Inferior parietal cortex (tissue), 1 donor: ENCODE measurements at regions not wholly inside any gene's neighbourhood (a gene's known extent, or its start where the extent isn't known, plus 50 kb on each side); places are given as distances from the start of the nearest gene placed in this dataset.
A peak's percentile ranks its signal among the peaks of the same experiment; 100 is the strongest.

Source experiments
- DNase-seq: peaks from one replicate; pipeline ENCODE4 v3.0.0-alpha.2; 2016; ENCODE audit errors: extremely low spot score

DNA sequence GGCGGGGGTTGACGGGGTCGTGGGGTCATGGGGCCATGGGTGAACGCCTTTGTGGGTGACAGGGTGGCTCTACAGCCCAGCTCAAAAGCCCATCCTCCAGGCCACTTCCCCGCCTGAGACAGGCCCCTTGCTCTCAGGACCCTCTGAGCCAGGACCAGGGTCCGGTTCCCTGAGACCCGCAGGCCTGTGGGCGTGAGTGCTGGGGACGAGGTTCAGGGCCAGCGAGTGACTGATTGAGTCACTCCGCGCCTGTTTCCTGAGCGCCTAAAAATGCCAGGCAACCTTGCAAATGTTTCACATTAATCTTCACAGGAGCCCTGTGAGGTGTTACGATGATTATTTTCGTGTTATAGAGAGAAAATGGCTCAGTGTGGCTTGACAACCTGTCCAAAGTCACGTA is 97.8 kb downstream of the ZNF674 start:
- DNase-seq: no peak

GRCh38 chrX:46446727-46447378 is 98.4 kb downstream of the ZNF674 start:
- peak; percentile 71 for DNase-seq

GRCh38 chrX:46444011-46444410 is 101.2 kb downstream of the ZNF674 start:
- no peak for DNase-seq

DNA sequence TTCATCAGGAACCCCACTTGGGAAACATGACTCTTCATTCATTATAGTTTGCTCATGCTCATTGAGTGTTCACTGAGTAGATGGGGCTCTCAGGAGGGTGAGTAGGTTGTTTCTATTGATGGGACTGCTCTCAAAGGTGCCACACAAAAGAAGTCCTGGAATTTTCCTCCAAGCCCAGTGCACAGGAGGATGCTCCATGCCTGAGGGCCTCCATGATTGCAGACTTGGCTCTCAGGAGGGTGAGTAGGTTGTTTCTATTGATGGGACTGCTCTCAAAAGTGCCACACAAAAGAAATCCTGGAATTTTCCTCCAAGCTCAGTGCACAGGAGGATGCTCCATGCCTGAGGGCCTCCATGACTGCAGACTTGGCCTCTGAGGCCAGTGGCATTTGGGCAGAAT is 108.5 kb downstream of the ZNF674 start:
- no peak for DNase-seq

GRCh38 chrX:46433892-46434291 is 111.3 kb downstream of the ZNF674 start:
- DNase-seq: no peak

DNA sequence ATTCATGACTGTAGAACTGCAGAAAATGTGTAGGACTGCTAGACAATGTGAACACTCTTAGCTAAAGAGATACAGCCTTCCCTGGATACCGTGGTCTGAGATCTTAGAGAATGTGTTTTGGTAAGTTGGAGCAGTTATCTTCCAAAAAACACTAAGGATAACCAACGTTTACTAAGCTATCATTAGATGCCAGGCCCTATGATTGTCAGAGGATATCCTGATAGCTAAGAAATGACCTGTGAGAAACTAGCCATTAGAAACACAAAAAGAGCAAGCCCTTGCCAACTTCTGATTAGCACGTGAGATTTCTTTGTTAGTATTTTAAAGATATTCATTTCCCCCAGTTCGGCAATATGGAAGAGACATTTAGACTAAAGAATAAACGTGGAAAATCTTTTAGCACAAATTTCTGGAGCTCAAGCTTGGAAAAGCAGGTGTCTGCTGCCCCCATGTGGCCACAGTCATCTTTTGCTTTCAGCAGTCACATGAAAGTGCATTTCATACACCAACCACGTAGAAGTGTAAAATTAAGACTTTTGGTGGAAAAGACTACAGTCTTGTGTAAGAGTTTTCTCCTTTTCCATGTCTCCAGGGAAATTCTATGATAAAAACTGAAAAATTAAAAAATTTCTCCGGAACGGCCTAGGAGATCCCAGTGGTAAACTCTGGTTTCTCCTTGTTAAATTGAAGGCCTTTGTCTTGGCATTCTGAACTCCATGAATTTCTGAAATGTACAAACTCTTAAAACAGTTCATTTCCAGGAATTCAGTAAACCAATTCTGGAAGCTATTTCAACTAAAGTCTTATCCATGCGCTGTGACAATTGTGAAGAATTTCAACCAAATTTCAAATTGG is 136.4 kb downstream of the ZNF674 start:
- peak; percentile 72 for DNase-seq

- no peak for DNase-seq
Measured at GRCh38 chrX:46407753-46408130, 137.5 kb downstream of the ZNF674 start.

DNA sequence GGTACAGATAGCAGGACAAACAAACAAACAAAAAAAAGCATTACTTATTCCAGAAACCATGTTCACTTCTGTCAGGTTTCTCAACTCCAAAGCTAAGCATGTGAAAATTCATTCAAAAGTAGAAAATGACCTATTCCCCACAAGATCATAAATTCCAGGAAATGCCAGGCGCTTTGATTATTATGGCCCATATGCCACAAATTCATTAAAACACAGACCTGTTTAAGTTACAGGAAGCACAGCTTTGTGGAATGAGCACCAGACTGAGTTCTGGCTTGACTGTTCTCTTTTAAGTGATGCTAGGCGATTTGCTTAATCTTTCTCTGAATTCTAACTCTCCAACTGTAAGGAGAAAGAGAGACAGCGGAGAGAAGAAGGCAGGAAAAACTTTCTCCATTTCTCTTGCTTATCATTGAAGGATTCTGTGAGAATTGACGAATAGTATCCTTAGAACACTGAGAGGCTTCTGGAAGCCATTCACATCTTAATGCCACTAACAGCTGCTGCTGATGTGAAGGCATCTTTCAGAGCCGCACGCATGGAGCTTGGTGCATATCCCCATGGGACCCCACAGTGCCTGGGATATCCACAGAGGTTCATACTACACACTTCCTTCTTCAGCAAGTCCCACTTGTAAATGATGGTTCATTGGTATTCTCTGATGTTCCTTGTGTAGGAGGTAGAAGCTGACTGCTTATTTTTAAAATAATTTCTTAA is 138.0 kb downstream of the ZNF674 start:
- DNase-seq: no peak

GRCh38 chrX:46404774-46405173 is 140.4 kb downstream of the ZNF674 start:
- DNase-seq: no peak

DNA sequence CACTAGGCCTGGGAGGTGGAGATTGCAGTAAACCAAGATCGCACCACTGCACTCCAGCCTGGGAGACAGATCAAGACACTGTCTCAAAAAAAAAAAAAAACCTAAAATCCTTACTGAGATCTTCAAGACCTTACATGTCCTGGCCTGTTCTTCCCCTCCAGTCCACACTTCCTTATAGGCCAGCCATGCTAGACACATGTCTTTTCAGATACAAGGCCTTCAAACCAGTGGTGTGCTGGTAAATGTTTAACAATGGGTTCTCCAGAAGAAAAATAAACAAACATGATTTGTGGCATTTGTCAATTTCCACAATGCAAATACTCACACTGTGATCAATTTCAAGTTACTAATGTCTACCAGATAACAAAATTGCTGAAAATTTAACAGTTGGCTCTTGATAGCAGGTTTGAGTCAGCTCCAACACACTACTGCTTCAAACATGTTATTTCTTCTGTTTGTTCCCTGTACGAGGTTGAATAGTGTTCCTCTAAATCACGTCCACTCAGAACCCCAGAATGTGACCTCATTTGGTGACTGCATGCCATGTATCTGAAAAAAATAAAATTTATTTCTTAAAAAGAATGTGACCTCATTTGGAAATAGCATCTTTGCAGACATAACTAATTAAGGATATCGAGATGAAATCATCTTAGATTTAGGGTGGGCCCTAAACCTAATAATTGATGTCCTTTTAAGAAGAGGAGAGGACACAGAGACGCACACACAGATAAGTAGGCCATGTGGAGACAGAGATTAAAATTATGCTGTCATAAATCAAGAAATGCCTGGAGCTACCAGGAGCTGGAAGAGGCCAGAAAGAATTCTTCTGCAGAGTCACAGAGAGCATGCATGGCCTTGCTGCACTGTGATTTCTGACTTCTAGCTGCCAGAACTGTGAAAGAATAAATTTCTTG is 144.4 kb downstream of the ZNF674 start:
- no peak for DNase-seq

GRCh38 chrX:46398874-46399273 is 146.3 kb downstream of the ZNF674 start:
- no peak for DNase-seq

GRCh38 chrX:46398126-46398525 is 147.1 kb downstream of the ZNF674 start:
- no peak for DNase-seq

DNA sequence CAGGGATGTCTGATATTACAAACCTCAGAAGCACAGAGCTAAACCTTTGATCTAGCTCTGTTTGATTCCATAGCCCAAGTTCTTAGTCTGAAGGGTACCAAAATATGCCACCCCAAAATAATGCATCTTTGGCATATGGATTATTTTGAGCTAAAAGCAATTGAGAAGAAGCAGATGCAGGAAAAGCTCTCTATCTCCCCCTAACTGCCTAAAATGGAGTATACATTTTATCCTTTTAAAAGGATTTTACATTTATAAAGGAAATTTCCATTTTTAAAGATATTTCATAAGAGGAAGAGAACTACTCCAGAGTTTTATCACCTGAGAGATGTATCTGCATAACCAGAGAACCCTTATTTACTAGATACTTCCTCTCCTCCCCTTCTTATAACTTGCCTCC is 158.7 kb downstream of the ZNF674 start:
- DNase-seq: no peak

GRCh38 chrX:46383006-46383405 is 162.2 kb downstream of the ZNF674 start:
- DNase-seq: no peak

DNA sequence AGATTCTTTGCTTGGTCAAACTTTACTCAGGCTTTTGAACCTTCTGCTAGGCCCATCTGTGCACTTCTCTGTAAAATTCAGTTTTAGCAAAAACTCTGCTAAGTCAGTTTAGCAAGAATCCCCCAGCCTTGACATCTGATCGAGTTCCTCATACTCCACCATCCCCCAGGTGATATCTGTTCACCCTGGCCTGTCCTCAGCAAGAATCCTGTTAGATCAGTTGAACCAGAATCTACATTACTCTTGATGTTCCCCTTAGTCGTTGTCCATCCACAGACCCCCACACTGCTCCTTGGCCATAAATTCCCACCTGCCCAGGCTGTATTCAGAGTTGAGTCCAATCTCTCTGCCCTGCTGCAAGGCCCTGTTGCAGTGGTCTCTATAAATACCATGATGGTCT is 162.6 kb downstream of the ZNF674 start:
- no peak for DNase-seq

DNA sequence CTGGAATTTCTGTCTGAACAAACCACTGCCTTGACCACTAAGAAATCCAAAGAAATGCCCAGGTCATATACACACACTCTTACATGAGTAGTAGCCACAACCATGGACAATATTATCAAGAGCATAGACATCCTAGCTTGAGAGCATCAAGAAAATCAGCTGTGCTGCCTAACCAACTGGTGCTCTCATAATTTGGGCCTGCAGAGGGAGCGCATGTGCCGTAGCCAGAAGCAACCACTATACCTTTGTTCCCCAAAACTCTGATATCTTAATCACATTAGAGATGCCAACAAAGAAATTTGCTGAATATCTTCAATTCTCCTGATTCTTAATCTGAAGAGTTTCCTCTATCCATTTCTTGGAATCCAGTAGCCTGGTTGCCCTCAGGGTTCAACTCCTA is 163.6 kb downstream of the ZNF674 start:
- no peak for DNase-seq

DNA sequence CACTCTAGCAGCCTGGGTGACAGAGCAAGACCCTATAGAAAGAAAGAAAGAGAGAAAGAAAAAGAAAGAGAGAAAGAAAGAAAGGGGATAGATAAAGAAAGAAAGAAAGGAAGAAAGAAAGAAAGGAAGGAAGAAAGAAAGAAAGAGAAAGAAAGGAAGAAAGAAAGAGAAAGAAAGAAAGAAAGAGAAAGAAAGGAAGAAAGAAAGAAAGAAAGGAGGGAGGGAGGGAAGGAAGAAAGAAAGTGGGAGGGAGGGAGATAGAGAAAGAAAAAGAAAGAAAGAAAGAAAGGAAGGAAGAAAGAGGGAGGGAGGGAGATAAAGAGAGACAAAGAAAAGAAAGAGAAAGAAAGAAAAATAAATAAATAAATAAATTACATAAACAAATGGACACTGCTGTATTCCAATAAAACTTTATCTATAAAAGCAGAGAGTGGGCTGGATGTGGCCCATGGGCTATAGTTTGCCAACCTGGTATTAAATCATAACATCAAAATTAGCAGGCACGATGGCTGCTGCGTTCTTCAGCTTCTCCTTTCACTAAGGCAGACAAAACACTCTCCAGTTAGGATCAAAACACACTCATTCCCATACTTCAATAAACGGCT is 165.0 kb downstream of the ZNF674 start:
- no peak for DNase-seq

- DNase-seq: peak; percentile 25
Measured at GRCh38 chrX:46376246-46376885, 168.9 kb downstream of the ZNF674 start.

DNA sequence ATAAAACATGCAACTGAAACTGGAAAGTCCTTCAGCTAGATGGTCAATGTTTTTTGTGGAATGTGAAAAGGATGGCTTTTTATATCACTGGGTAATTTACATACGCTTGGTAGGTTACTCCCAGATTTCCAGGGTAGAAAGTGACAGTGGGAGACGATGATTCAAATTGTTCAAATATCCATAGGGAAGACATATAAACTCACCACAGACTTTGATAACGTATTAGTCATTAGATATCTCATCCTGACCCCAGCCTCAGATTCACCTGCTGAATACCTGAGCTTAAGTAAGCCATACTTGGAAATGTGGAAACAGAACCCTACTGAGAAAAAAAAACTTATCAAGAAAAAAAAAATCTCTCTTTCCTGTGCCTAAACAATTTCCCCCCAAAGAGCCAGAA is 169.4 kb downstream of the ZNF674 start:
- DNase-seq: no peak

GRCh38 chrX:46374371-46374770 is 170.8 kb downstream of the ZNF674 start:
- DNase-seq: no peak

- DNase-seq: no peak
Measured at GRCh38 chrX:46367491-46367890, 177.7 kb downstream of the ZNF674 start.
